H1 (cell line): ENCODE measurements at regions not wholly inside any gene's neighbourhood (a gene's known extent, or its start where the extent isn't known, plus 50 kb on each side); places are given as distances from the start of the nearest gene placed in this dataset.
"Not testable (repeated sequence)": the region's sequence is repeated elsewhere in the genome, so short reads cannot be mapped to it uniquely, and the experiment has no call there.

Experiments
- CTCF ChIA-PET: fragments of 300-600 bp; sonication (Branson Sonifier 250); formaldehyde crosslinking; loops from one replicate; lab custom pipeline; 2021; ENCODE audit not compliant: partially characterized antibody; lab: Charles Lee
- POLR2A ChIA-PET: fragments of 300-600 bp; sonication (Branson Sonifier 250); formaldehyde crosslinking; loops from one replicate; lab custom pipeline; 2021; ENCODE audit warnings: inconsistent platforms; ENCODE audit not compliant: partially characterized antibody; lab: Charles Lee
- DNase-seq, 2 experiments: peaks; one replicate each; pipeline versions ENCODE4 v3.0.0 to v3.0.0-alpha.2; 2010 to 2022; ENCODE audit warnings: low spot score in 2 of 2, low read depth in 1 of 2, mixed read lengths in 1 of 2
- FAIRE-seq: peaks from 2 replicates; lab custom pipeline; 2011; peaks lifted over from hg19 to GRCh38; lab: Jason Lieb, UNC
- H2AFZ ChIP-seq: 2 replicates; pipeline ENCODE4 v1.8.1; 2012; ENCODE audit warnings: low read length, inconsistent platforms
- H2AK5ac ChIP-seq: 2 replicates; pipeline ENCODE4 v1.6.1; 2013; ENCODE audit warnings: low read depth, low read length
- H2BK120ac ChIP-seq: replicated peaks from 2 replicates; pipeline ENCODE3; 2013; ENCODE audit warnings: low read depth, low read length, inconsistent platforms
- H2BK12ac ChIP-seq: 2 replicates; pipeline ENCODE4 v1.6.1; 2013; ENCODE audit warnings: low read depth, low read length
- H2BK15ac ChIP-seq: 2 replicates; pipeline ENCODE4 v1.6.1; 2013; ENCODE audit warnings: low read length
- H2BK20ac ChIP-seq: 2 replicates; pipeline ENCODE4 v1.6.1; 2013; ENCODE audit warnings: low read length
- H2BK5ac ChIP-seq: 2 replicates; pipeline ENCODE4 v1.6.1; 2013; ENCODE audit warnings: low read depth, low read length
- H3K14ac ChIP-seq: 2 replicates; pipeline ENCODE4 v1.6.1; 2013; ENCODE audit warnings: inconsistent platforms; ENCODE audit not compliant: insufficient read length
- H3K18ac ChIP-seq: 2 replicates; pipeline ENCODE4 v1.6.1; 2013; ENCODE audit warnings: low read length; ENCODE audit errors: extremely low read depth
- H3K23ac ChIP-seq: 2 replicates; pipeline ENCODE4 v1.6.1; 2013; ENCODE audit warnings: inconsistent platforms; ENCODE audit not compliant: insufficient read length
- H3K23me2 ChIP-seq: 2 replicates; pipeline ENCODE4 v1.6.1; 2013; ENCODE audit warnings: low read depth, low read length
- H3K27ac ChIP-seq: 2 replicates; pipeline ENCODE4 v1.6.1; 2011; ENCODE audit warnings: low read depth, low read length, inconsistent platforms
- H3K27me3 ChIP-seq, 4 experiments: replicated peaks in 1 of 4; 1 replicate in 1 of 4; 2 replicates in 3 of 4; pipeline versions ENCODE4 v1.6.1 to v1.8.1; 2011 to 2013; ENCODE audit warnings: low read length in 3 of 4, mild to moderate bottlenecking in 3 of 4, inconsistent platforms in 2 of 4, mixed read lengths in 2 of 4, moderate library complexity in 1 of 4; ENCODE audit not compliant: control insufficient read depth in 3 of 4, insufficient read depth in 3 of 4; ENCODE audit errors: extremely low read depth in 1 of 4
- H3K36me3 ChIP-seq, 4 experiments: 2 replicates each; pipeline versions ENCODE4 v1.6.1 to v1.8.1; 2011 to 2013; ENCODE audit warnings: mild to moderate bottlenecking in 4 of 4, low read length in 3 of 4, moderate library complexity in 2 of 4, control low read depth in 1 of 4, inconsistent platforms in 1 of 4; ENCODE audit not compliant: insufficient read depth in 4 of 4, control insufficient read depth in 2 of 4
- H3K4ac ChIP-seq: replicated peaks from 2 replicates; pipeline ENCODE3; 2013; ENCODE audit warnings: low read length, low read depth, mixed read lengths, inconsistent platforms; ENCODE audit not compliant: insufficient read length
- H3K4me1 ChIP-seq, 4 experiments: replicated peaks in 1 of 4; 1 replicate in 1 of 4; 2 replicates in 3 of 4; pipeline versions ENCODE4 v1.6.1 to v1.8.1; 2011 to 2013; ENCODE audit warnings: low read length in 3 of 4, inconsistent platforms in 2 of 4, mixed read lengths in 1 of 4; ENCODE audit not compliant: insufficient read depth in 4 of 4, control insufficient read depth in 3 of 4
- H3K4me2 ChIP-seq, 2 experiments: 2 replicates each; pipeline versions ENCODE4 v1.6.1 to v1.8.1; 2011 to 2013; ENCODE audit warnings: low read depth in 2 of 2, low read length in 2 of 2, control low read depth in 1 of 2, inconsistent platforms in 1 of 2, mild to moderate bottlenecking in 1 of 2; ENCODE audit not compliant: insufficient read depth in 1 of 2
- H3K4me3 ChIP-seq, 4 experiments: fragments of 200-600, 300-600 bp in 1 of 4; sonication (generic), shearing (Covaris generic), sonication (Bioruptor Twin) in 1 of 4; 2 replicates each; pipeline versions ENCODE4 v1.5.1 to v1.8.1; 2011 to 2016; ENCODE audit warnings: low read length in 4 of 4, low read depth in 3 of 4, control low read depth in 2 of 4, inconsistent platforms in 2 of 4, mild to moderate bottlenecking in 2 of 4, mixed read lengths in 1 of 4, moderate library complexity in 1 of 4; ENCODE audit not compliant: insufficient read depth in 2 of 4; ENCODE audit errors: extremely low read depth in 1 of 4
- H3K56ac ChIP-seq: replicated peaks from 2 replicates; pipeline ENCODE3; 2013; ENCODE audit warnings: low read depth, mild to moderate bottlenecking, mixed read lengths, low read length, inconsistent platforms; ENCODE audit not compliant: insufficient read length
- H3K79me1 ChIP-seq: 2 replicates; pipeline ENCODE4 v1.6.1; 2013; ENCODE audit warnings: low read depth, low read length, control low read depth
- H3K79me2 ChIP-seq, 2 experiments: 2 replicates each; pipeline versions ENCODE4 v1.6.1 to v1.8.1; 2012 to 2013; ENCODE audit warnings: low read length in 2 of 2, mild to moderate bottlenecking in 2 of 2, inconsistent platforms in 1 of 2; ENCODE audit not compliant: insufficient read depth in 2 of 2, control insufficient read depth in 1 of 2
- H3K9ac ChIP-seq, 4 experiments: replicated peaks in 1 of 4; 1 replicate in 1 of 4; 2 replicates in 3 of 4; pipeline versions ENCODE4 v1.6.1 to v1.8.1; 2011 to 2013; ENCODE audit warnings: low read depth in 3 of 4, low read length in 3 of 4, control low read depth in 2 of 4, mild to moderate bottlenecking in 2 of 4, moderate library complexity in 2 of 4, inconsistent platforms in 1 of 4; ENCODE audit errors: extremely low read depth in 1 of 4
- H3K9me3 ChIP-seq, 2 experiments: 2 replicates each; pipeline versions ENCODE4 v1.6.1 to v1.8.1; 2012 to 2013; ENCODE audit warnings: mild to moderate bottlenecking in 2 of 2, moderate library complexity in 2 of 2, control low read depth in 1 of 2, inconsistent platforms in 1 of 2, low read depth in 1 of 2, low read length in 1 of 2, mixed read lengths in 1 of 2; ENCODE audit not compliant: insufficient read depth in 2 of 2
- H4K20me1 ChIP-seq, 2 experiments: replicated peaks in 1 of 2; 2 replicates each; pipeline versions ENCODE3 to v1.8.1; 2011 to 2013; ENCODE audit warnings: inconsistent platforms in 2 of 2, low read length in 2 of 2, mild to moderate bottlenecking in 1 of 2; ENCODE audit not compliant: insufficient read depth in 2 of 2, control insufficient read depth in 1 of 2
- H4K5ac ChIP-seq: 2 replicates; pipeline ENCODE4 v1.6.1; 2013; ENCODE audit warnings: low read length, low read depth, mixed read lengths, inconsistent platforms; ENCODE audit not compliant: insufficient read length
- H4K8ac ChIP-seq: 2 replicates; pipeline ENCODE4 v1.8.0; 2013; ENCODE audit warnings: mild to moderate bottlenecking, moderate library complexity, low read length, inconsistent platforms; ENCODE audit not compliant: insufficient read depth; ENCODE audit errors: extremely low read depth
- H4K91ac ChIP-seq: replicated peaks from 2 replicates; pipeline ENCODE3; 2013; ENCODE audit warnings: low read length, mixed read lengths, inconsistent platforms; ENCODE audit not compliant: insufficient read length
- WGBS, 2 experiments: shearing (Covaris generic) in 1 of 2; methylation state at CpG; one replicate each; pipeline versions ENCODE4 v1.1.6 to v1.1.7; 2013 to 2015; ENCODE audit warnings: low lambda C conversion rate in 2 of 2, mixed read lengths in 2 of 2, inconsistent platforms in 1 of 2, low coverage in 1 of 2, missing lambda C conversion rate in 1 of 2; ENCODE audit not compliant: insufficient replicate concordance in 2 of 2, insufficient coverage in 1 of 2, insufficient read length in 1 of 2; ENCODE audit errors: extremely low coverage in 1 of 2, missing lambda C conversion rate in 1 of 2; 5-methylcytosine and 5-hydroxymethylcytosine counted together

GRCh38 chrX:91627194-91627593, 152.0 kb upstream of the PCDH11X start:
- CTCF ChIA-PET, H2BK15ac ChIP-seq, H2BK120ac ChIP-seq, H3K14ac ChIP-seq, H3K23me2 ChIP-seq, H4K20me1 ChIP-seq, H2AFZ ChIP-seq, H2AK5ac ChIP-seq, H4K8ac ChIP-seq, H2BK20ac ChIP-seq, H3K4me1 ChIP-seq, H3K36me3 ChIP-seq, H3K9ac ChIP-seq, DNase-seq, H2BK12ac ChIP-seq, H3K4me3 ChIP-seq, FAIRE-seq, POLR2A ChIA-PET, H3K18ac ChIP-seq, H3K79me2 ChIP-seq, H3K4me2 ChIP-seq, H3K23ac ChIP-seq, H3K4ac ChIP-seq, H3K56ac ChIP-seq, H4K91ac ChIP-seq, H3K79me1 ChIP-seq, H3K9me3 ChIP-seq, H4K5ac ChIP-seq, H3K27ac ChIP-seq, H2BK5ac ChIP-seq, H3K27me3 ChIP-seq: not testable (repeated sequence)
- 96% methylated on average over 10 of the region's 19 CpGs; no CpG with 5 or more reads in 1 of the 2 experiments for WGBS, 2 experiments

GRCh38 chrX:91639230-91639629, 139.9 kb upstream of the PCDH11X start:
- DNase-seq, H3K23ac ChIP-seq, H4K5ac ChIP-seq, H3K79me1 ChIP-seq, H3K36me3 ChIP-seq, H3K23me2 ChIP-seq, POLR2A ChIA-PET, H3K9ac ChIP-seq, H3K56ac ChIP-seq, H2AFZ ChIP-seq, H3K4me2 ChIP-seq, H3K4me3 ChIP-seq, H4K20me1 ChIP-seq, H3K14ac ChIP-seq, H3K4me1 ChIP-seq, CTCF ChIA-PET, H4K91ac ChIP-seq, H2BK5ac ChIP-seq, H3K18ac ChIP-seq, H3K4ac ChIP-seq, H3K9me3 ChIP-seq, H2BK20ac ChIP-seq, H2BK15ac ChIP-seq, H2BK120ac ChIP-seq, H3K27ac ChIP-seq, H4K8ac ChIP-seq, H2BK12ac ChIP-seq, H3K79me2 ChIP-seq, H2AK5ac ChIP-seq, H3K27me3 ChIP-seq: not testable (repeated sequence)
- peak; percentile 88 for FAIRE-seq
- 14% methylated on average over 1 of the region's 1 CpG; no CpG with 5 or more reads in 1 of the 2 experiments for WGBS, 2 experiments
